ENCODE measurements at regions not wholly inside any gene's neighbourhood (a gene's known extent, or its start where the extent isn't known, plus 50 kb on each side); places are given as distances from the start of the nearest gene placed in this dataset.

- TF ChIP-seq YY1 (IDR thresholded peaks at IDR 0.05; ENCODE audit: extremely low read depth, insufficient replicate concordance, low read depth, low read length) (no peak), CTCF (IDR thresholded peaks at IDR 0.05 in 2 of 3, conservative IDR thresholded peaks at IDR 0.05 in 1 of 3; ENCODE audit: borderline replicate concordance in 1 of 3, insufficient read depth in 1 of 3, low read depth in 2 of 3, low read length in 2 of 3) (no peak), EGR1 (IDR thresholded peaks at IDR 0.05; ENCODE audit: low read depth) (no peak), EZH2 (IDR thresholded peaks at IDR 0.05) (no peak), POLR2A (IDR thresholded peaks at IDR 0.05; ENCODE audit: borderline replicate concordance, extremely low read depth, insufficient read depth, insufficient read length) (no peak), ZNF274 (IDR thresholded peaks at IDR 0.05; ENCODE audit: low read depth, low read length) (no peak), EZH2phosphoT487 (IDR thresholded peaks at IDR 0.05; ENCODE audit: borderline replicate concordance) (no peak), SP1 (IDR thresholded peaks at IDR 0.05; ENCODE audit: low read depth) (no peak), ZBTB33 (IDR thresholded peaks at IDR 0.05; ENCODE audit: extremely low read depth, insufficient replicate concordance, low read length) (no peak), POLR2AphosphoS5 (IDR thresholded peaks at IDR 0.05; ENCODE audit: low read depth, low read length) (no peak), ELF1 (IDR thresholded peaks at IDR 0.05; ENCODE audit: borderline replicate concordance, low read depth) (no peak)
These were observed 179.7 kb upstream of the TSC22D1 start for GRCh38 chr13:44755872-44756271.

Data from HCT116 (cell line).